NCI-H460 (cell line): ENCODE measurements at regions not wholly inside any gene's neighbourhood (a gene's known extent, or its start where the extent isn't known, plus 50 kb on each side); places are given as distances from the start of the nearest gene placed in this dataset.

Experiments
- DNase-seq: peaks from one replicate; pipeline ENCODE4 v3.0.0-alpha.2; 2016; ENCODE audit warnings: low read depth; ENCODE audit errors: extremely low read depth

DNA sequence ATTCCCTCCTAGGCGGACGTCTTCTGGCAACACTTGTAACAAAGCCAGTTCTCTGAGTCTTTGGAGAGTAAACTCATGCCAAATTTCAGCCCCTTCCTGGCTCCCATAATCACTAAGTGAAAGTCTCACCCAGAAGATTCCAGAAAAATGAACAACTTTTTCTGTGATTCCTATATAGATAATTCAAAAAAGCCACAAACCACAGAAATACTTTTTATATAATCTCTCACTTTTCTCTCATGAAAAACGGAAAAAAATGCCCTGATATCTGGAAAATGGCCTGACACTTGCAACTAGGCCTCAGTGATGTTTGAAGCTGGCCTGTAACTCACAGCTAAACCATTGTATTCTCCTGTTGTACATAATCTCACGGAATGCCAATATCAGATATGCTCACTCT, 296.2 kb downstream of the HTR7 start:
- DNase-seq = no peak

DNA sequence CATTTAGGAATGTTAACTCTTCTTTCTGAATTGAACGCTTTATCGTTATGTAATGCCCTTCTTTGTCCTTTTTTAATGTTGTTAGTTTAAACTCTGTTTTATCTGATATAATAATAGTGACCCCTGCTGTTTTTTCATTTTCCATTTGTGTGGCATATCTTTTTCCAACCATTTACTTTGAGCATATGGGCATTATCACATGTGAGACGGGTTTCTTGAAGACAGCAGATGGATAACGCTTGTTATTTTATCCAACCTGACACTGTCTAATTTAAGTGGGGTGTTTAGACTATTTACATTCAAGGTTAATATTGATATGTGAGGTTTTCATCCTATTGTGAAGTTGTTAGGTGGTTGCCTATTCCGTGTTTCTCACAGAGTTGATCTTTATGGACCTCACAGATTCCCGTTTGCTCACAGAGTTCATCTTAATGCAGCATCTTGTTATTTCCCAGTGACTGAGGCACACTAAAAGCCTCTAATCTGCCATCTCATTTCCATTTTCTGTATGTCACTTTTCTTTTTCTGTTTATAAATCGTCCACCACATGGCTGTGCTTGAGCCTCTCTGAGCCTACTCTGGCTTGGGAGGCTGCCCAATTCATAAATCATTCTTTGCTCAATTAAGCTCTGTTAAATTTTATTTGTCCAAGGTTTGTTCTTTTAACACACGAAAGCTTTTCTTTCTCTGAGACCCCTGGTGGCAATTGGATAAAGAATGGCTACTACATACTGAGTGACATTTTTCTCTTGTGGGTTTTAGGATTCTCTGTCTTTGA, 286.2 kb downstream of the HTR7 start:
- no peak for DNase-seq

DNA sequence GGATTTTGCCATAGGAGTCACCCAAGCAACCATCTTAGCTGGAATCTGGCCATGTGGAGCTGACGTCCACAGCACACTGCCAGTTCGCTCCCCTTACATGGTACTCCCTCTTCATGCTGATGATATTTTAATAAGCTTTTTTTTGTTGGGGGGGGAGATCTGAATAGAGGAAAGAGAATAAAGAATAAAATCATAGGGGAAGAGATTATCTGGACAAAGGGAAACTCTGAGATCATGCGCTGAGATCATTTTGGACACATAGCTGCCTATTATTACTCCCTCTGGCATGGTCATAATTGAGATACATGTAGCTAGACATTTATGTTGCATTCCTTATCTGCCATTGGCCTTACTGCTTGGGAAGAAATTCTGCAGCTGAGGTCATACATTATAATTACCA, 282.7 kb downstream of the HTR7 start:
- no peak for DNase-seq

DNA sequence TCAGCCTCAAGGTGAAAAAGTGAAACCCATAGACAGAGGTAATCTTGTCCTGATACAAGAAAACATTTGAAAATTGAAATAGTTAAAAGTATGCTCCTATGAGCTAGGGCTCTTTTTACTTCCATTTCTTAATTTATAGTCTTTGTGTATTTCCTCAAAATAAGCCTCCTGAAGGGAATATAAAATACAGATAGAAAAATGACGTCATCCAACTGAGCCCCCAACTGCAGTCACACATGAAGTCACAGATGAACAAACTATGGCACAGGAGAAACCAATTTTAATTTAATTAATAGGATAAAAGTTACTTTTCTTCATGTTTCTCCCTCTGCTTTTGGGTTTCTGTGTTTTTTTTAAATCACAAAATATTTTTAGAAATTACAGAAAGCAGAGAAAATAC, 280.3 kb downstream of the HTR7 start:
- no peak for DNase-seq

DNA sequence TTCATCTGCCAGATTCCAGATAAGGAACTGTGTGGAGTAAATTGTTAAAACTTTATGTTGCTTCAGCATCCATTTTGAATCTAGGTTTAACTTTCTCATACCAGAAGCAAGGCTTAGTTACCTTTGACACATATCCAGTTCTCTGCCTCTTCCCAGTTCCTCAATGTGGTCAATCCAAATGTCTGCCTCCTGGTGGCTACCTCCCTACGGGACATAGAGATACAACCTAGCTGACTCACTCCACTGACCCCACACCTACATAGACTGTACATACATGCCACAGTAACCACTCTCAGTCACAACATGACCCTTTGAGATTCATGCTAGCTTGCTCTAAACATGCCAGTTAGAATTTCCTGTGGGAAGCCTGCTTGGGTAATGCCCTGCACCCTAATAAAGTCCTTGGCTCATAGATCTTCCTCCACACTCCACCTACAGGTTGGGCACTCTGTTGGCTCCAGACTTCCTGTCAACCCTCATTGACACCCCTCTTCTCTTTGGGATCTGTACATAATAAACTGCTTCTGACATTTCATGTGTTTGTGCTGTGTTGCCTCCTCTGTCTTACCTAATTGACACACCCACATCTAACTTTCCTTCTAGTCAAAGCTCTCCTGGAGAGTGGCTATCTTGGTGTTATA, 278.1 kb downstream of the HTR7 start:
- DNase-seq = no peak

DNA sequence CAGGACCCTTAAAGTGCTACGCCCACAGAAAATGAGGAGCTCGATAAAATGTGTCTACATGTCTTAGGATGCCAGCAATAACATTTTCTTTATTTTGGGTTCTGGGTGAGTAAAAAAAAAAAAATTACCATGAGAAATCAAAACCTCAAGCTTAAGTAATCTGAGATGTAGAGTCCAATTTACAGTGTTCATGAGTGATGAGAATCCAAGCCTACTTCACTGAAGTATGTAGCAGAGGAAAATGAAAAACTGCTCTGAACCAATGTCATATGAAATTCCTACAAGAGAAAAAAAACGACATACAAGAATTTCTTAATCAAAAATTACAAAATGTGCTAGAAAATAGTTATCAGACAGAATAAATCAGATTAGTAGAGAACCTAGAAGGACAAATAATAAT, 274.4 kb downstream of the HTR7 start:
- DNase-seq = no peak

DNA sequence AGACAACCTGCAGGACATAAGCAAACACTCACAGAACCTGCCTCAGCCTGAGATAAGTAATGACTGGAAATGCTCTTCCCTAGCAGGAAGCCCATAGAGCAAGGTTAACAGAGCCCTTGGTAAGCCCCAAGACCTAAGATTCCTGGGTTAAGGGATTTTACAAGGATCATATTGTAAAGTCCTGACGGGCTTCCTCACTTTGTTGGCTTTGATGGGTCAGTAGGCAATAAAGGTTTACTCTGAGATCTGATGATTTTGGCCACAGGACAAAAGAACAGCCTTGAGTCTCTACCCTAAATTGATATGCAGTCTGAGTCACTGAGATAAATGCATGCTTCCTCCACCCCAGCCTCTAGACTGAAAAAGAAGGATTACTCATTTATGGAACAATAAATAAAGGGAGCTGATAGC, 270.8 kb downstream of the HTR7 start:
- no peak for DNase-seq

DNA sequence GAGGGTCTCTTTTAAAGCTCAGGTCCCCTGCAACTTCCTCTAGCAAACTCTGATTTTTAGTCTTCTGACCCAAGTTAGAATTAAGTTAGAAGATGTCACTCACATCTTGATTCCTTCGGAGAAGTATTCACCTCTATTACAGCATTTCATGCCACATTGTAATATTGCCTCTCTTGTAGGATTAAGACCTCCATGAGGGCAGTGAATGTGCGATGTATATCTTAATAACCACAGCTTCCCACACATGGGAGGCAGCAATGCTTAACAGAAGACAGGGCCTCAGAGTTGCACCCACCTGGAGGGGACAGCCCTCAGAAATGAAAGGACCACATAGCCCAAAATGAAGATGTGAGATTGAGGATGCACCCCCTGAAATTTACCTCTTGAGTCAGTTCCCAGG, 270.3 kb downstream of the HTR7 start:
- DNase-seq = no peak

DNA sequence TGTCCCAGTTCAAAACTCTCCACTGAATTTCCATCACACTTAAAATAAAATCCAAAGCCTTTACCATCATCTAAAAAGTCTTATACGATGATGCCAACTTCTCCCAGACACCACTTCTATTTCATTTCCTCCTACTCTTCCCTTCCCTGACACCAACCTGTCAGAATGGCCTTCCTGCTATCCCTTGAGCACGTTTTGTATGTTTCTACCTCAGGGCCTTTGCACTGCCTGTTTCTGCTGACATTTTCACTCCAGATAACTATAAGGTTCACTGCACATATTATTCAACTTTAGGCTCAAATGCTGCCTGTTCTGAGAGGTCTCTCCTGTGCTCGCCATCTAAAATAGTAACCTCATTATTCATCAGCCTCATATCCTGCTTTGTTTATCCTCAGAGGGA, 269.6 kb downstream of the HTR7 start:
- no peak for DNase-seq

DNA sequence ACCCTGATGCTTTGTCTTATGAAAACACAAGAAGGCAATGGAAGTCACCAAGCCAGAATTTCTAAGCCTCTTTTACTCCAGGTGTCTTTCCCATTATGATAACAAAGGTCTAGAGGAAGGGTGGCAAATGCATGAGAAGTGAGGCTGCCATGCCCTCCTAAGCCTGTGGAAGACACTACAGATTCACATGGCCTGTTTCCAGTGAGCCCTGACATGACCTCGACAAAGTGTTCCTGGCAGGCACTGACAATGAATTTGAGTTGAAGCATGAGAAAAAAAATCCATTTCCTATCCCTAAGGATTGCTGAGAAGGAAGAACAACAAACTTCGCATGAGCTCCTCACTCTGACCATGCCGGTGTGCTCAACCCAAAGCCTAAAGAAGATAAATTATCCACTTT, 268.0 kb downstream of the HTR7 start:
- DNase-seq = no peak

DNA sequence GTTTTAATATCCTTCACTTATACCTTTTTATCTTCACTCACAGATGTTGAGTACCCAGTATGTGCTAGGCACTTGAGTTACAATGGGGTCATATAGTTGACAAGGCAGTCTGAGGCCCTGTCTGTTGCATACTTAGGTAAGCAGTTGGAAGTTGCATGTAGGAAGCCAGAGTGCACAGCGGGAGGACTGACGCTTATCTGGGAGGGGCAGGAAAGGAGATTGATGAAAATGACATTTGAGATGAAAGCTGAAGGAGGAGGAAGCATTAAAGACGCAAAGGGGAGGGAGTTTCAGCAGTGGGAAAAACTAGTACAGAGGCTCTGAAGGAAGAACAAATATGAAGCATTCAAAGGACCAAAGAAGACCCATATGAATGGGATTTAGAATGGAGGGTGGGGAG, 266.2 kb downstream of the HTR7 start:
- DNase-seq = no peak

DNA sequence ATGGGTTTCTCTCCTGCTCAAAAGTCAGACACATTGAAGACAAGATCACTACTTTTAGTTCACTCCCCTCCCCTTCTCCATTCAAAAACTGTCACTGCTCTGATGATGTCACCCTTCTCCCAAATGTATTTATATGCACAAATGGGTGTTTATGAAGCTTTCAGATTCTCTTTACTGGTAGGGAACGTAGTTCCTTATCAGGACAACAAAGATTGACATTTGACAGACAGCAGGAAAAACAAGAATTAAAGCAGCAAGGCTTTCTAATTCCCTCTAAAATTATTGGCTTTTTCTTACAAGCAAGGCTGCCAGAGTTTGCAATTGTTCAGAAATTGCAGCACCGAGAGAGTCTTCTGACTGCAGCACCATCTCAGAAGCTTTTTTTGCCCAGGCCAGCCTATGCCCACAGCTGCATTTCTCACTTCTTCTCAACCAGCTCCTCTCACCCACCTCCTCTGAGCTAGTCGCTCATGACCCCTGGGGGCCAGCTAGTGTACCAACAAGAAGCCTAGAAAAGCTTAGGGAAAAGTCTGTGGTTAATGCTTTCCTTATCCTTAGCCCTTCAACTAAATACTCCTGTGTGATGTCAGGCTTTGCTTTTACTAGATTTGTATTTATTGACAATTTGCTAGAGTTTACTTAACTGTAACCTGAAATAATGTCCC, 265.1 kb downstream of the HTR7 start:
- DNase-seq = peak; percentile 24

DNA sequence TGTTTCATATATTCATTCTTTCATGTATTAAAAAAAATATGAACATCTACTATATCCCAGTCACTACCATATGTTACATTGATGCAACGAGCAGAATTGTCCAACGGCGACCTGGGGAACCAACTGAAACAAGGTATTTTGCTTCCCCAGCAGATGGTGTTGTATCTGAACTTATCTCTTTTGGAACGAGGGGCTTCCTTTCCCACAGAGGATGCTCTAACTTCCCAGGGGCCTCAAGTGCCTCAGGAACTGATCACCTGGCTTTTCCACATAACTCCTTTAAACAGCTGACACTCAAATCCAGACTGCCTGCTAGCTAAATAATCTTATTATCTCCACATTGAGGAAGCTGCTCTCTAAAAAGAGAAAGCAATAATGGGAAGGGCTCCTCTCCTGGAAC, 259.3 kb downstream of the HTR7 start:
- DNase-seq = no peak

DNA sequence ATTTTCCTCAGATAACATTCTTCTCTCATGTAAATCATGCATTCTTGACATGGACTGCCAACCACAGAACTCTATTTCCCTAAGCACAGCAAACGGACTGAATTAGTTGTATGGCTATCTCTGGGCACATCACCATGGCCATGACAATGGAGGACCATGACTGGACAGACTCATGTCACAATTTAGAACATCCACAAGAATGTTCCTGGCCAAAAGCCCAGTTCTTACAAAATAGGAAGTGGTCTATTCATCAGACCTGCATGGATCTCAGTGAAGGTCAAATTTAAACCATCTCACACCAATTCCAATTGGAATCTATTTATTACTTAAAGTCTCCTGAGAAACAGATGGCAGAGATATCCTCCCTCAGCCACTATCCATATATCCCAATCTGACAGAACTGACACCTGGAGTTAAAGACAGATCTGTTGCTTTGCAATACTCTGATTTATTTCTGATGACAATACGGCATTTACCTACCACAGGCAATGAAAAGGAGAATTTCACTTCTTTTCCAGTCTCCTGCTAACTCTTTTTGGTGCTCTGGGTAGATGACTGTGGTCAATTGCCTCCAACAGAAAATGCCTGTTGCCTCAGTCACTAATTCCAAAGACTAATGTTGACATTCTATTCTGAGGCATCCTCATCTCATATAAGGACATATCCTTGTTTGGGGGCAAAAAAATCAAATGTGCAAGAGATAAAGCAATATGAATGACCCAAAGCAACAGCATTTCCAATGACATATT, 254.8 kb downstream of the HTR7 start:
- no peak for DNase-seq

DNA sequence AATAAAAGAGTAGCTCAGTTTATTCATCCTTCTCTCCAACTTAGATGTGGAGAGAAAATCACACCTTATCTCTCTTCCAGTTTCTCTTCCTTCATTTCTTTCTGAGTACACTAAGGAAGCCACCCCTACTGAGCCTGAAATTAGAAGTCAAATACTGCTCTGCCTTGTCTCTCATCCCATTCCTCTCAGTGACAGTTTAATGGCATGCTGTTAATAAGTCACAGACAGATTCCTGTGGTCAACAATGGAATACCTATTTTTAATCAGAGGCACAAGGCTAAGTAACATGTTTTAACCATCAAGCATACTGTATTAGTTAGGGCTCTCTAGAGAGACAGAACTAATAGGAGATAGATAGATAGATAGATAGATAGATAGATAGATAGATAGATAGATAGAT, 253.2 kb downstream of the HTR7 start:
- no peak for DNase-seq

DNA sequence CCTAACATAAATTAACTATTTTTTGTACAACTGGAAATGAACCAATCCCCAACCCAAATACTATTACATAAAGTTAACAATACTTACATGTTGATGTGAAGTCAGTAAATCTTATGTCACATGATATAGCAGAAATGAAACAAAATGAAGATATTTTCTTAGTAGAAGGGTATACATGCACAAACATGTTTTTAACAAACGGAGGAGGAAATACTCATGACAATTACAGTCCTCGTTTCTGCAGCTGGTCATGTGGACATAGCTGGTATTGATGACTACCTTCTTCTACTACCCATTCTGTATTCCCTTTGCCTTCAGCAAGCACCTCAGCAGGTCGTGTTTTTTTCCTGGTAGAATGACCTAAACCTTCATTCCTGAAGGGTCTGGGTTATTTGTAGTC, 252.3 kb downstream of the HTR7 start:
- DNase-seq = no peak

DNA sequence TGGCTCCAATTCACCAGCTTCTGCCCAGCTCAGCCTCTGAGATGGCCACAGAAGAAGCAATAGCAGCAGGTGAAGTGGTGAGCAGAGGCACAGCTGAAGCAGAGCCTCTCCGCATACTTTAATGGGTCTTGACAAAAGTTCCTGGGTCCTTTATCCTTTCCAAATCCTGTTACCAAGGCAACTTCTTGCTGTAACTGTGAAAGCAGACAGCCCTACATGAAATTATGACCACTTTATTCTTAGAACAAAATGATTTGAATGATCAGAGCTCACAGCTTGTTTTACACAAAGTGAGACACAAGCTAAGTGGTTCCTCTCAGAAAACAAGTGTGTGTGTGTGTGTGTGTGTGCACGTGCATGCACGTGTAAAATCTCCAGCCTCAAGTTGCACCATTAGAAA, 245.6 kb downstream of the HTR7 start:
- no peak for DNase-seq

DNA sequence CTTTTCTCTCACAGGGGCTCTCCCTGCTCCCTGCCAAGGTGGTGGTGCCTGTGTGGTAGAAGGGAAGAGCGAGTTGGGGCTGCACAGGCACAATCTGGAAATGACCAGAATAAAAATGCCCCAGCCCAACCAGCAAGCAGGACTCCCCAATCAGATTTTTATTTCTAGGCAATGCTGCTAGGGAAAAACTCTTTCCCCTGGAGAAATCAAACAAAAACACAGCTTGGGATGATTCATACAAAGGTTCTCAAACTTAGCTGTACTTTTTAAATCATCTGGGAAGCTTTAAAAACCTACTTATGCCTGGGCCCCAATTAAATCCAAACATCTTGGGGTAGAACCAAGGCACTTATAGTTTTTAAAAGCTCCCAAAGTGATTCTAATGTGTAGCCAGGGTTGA, 243.2 kb downstream of the HTR7 start:
- DNase-seq = no peak

DNA sequence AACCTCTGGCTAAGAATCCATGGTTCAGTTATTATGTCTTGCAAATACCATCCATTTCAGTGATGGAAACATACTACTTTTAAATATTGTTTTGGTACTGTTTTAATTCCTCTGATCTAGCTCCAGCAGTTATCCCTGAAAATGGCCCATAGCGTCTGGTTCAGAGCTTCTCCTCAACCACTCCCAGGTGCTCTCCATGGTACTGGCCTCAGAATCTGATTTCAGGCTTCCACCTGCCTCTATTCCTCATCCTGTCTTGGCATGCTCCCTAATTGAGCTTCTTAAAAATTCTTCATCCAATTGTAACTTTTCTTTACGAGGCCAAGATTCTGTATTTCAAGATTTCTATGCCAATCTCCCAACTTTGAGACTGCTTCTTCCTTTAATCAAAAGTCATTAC, 236.3 kb downstream of the HTR7 start:
- no peak for DNase-seq

DNA sequence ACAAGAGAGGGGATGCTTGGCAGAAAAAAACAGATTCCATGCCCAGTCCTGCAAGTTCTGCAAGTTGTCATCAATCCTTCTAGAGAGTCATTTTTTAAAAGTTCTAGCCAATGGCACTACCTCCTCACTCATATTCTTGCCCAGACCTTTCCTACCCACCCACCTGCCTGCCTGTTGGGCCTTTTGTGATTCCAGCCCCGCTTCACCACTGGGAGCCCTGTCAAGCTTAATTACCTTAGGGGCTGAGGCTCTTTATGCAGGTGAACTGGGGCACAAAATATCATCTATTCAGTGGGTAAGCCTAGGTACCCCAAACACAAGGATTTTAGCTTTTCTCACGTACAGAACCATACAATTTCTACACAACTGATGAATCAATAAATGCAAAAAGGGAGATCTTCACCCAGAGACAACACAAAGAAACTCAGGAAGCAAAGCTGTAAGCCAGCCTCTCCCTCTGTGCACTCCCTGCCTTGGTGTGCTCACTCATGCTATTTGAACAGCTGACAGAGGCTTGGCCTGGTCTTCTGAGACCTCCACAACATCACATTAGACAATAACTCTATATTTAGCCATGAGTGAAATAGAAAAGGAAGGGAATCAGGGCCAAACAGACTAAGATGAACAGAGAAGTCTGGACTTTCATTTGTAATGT, 222.6 kb downstream of the HTR7 start:
- no peak for DNase-seq

DNA sequence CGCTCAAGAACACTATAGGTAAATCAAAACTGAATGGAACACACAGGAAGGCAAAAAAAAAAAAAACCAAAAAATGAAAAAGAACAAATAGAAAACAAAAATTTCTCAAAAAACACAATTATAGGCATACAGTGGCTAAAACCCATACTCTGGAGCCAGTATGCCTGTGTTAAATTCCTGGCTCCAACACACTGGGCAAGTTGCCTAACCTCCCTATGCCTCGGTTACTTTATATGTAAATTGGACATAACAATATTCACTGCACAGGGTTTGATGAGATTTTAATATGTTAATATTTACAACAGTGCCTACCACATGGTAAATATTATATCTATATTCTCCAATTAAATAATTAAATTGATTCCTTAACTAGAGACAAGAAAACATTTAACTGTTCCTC, 217.1 kb downstream of the HTR7 start:
- DNase-seq = no peak
